Limb (tissue), 2 donors: ENCODE measurements at regions not wholly inside any gene's neighbourhood (a gene's known extent, or its start where the extent isn't known, plus 50 kb on each side); places are given as distances from the start of the nearest gene placed in this dataset.
A peak's percentile ranks its signal among the peaks of the same experiment; 100 is the strongest.

ENCODE experiments used
- DNase-seq, 2 donors: peaks; one replicate each; pipeline ENCODE4 v3.0.0-alpha.2; 2016; ENCODE audit errors: extremely low spot score in 2 of 2

GRCh38 chrX:5829469-5829868, 399.2 kb downstream of the NLGN4X start:
- DNase-seq = no peak

GRCh38 chrX:5829060-5829459, 399.6 kb downstream of the NLGN4X start:
- DNase-seq = no peak

DNA sequence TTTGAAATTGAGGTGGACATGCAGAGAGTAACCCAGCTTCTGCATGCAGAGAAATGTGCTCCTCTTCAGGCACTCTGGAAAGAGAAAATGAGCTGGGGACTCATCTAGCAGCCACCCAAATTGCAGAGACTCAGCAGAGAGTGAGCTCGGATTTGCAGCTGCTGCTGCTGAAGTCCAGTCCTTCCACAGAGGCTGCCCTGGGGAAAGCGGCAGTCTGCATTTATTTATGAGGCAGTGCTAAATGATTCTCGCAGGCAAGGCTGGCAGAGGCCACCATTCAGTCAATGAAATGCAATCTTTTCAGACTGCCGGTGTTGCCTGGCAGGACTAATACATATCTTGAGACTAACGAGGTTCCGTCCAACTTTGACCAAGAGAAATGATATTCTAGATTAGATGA, 404.8 kb downstream of the NLGN4X start:
- peak in 1 of 2 donors; percentile 20 for DNase-seq

DNA sequence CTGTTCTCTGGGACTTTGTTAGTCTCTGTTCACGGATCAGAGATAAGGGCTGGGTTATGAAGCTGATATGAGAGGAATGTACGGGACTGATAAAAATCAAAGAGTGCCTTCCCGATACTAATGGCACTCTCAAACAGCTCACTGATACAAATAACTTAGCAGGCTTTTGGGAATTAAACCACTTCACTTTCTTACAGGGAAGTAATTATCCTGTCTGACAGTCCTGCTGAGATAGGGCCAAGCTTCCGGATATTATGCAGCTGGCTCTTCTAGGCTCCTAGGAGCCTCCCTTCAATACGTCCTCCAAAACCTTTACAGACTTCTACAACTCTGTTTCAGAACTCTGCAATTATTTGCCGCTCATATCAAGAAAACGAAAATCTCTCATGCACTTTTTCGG, 418.0 kb downstream of the NLGN4X start:
- DNase-seq = no peak

- no peak for DNase-seq
Measured at GRCh38 chrX:5807181-5807580, 421.5 kb downstream of the NLGN4X start.

- no peak for DNase-seq
Measured at GRCh38 chrX:5802391-5802790, 426.3 kb downstream of the NLGN4X start.

GRCh38 chrX:5791721-5792120, 436.9 kb downstream of the NLGN4X start:
- no peak for DNase-seq

GRCh38 chrX:5788910-5789309, 439.8 kb downstream of the NLGN4X start:
- no peak for DNase-seq

DNA sequence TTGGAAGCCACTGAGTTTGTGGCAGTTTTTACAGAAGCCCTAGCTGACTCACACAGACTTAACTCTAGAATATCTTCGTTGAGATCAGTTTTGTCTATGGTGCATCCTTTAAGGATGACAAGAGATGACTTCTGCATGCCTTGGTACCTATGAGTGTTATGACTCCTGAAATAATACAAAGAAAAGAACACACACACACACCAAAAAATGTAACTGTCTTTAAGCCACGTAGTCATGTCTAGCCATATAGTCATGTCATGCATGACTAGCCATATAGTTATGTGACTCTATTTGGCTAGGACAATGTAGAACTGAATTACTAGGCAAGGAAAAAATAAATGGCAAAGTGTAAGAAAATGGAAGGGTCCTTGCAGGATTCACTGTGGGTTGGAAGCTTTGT, 447.8 kb downstream of the NLGN4X start:
- DNase-seq = no peak

- no peak for DNase-seq
Measured at GRCh38 chrX:5775846-5776430, 452.7 kb downstream of the NLGN4X start.

- DNase-seq = no peak
Measured at GRCh38 chrX:5774446-5774845, 454.2 kb downstream of the NLGN4X start.

GRCh38 chrX:5771441-5771840, 457.2 kb downstream of the NLGN4X start:
- DNase-seq = no peak

- no peak for DNase-seq
Measured at GRCh38 chrX:5756616-5757015, 472.1 kb downstream of the NLGN4X start.

DNA sequence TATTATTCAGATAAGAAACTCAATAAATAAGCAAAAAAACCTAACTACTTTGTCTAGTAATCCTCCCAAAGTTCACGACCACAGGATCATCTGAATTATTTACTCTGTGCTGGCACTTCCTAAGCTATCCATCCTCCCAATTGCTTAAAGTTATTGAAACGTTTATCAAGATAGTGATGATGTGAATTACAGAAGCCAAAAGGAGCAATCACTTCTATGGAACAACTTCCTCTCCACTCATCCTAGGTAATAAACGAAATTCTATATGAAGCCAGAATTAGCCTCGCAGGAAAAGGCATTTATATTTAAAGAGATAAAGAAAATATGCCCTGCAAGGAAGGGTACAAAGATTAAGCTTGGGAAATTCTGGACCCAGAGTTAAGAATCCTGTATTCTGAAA, 475.4 kb downstream of the NLGN4X start:
- DNase-seq = no peak

DNA sequence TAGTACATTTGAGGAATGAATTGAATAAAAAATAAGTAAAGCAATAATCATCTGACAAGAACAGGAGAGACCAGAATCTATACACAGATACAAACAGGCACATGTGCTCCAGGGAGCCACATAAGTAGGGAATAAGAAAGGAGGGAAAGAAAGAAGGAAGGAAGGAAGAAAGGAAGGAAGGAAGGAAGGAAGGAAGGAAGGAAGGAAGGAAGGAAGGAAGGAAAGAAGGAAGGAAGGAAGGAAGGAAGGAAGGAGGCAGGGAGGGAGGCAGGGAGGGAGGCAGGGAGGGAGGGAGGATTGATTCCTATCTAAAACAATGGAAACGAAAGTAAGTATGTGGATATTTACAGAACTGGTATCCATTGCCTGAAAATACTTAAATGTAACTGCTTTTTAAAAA, 475.8 kb downstream of the NLGN4X start:
- no peak for DNase-seq

GRCh38 chrX:5748586-5749150, 480.0 kb downstream of the NLGN4X start:
- DNase-seq = peak in 1 of 2 donors; percentile 42

- no peak for DNase-seq
Measured at GRCh38 chrX:5746231-5746630, 482.4 kb downstream of the NLGN4X start.

DNA sequence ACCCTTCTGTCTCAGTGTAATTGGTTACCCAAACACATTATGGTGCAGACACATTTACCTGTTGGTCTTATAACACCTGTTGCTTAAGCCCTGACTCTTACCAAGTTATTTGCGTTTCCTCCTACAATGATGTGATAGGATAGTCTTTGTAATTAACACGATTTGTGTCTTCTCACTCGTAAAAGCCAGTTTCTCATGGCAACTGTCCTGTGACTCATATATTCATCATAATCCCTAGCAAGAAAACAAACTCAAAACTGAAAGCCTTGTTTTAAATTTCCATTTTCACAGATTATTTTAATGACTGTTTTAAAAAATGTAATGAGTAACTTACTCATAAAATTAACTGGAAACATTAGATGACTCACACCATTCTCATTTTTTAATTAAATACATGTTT, 495.2 kb downstream of the NLGN4X start:
- DNase-seq = no peak

GRCh38 chrX:5730556-5730955, 498.1 kb downstream of the NLGN4X start:
- DNase-seq = no peak

DNA sequence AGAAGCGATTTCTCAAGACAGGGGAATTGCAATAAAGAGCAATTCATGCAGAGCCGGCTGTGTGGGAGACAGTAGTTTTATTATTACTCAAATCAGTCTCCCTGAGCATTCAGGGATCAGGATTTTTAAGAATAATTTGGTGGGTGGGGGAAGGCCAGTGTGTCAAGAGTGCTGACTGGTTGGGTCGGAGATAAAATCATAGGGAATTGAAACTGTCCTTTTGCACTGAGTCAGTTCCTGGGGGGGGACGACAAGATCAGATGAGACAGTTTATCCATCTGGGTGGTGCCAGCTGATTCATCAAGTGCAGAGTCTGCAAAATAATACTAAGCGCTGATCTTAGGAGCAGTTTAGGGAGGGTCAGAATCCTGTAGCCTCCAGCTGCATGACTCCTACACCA, 502.4 kb downstream of the NLGN4X start:
- DNase-seq = no peak

DNA sequence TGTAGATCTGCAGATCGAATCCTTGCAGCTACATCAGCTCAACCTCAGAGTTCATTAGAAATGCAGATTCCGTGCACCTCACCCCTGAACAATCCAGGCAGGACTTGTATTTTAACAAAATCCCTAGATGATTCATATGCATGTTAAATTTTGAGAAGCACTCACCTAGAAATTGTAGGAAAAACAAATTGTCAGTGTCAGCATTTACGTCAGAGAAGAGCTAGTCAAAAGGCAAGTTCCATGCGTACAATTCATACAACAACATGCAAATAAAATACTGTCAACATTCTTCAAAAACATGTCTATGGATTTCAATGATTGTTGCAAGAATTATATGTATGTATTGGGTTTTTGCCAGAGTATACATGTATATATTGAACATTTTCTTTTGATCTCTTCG, 504.5 kb downstream of the NLGN4X start:
- DNase-seq = no peak

DNA sequence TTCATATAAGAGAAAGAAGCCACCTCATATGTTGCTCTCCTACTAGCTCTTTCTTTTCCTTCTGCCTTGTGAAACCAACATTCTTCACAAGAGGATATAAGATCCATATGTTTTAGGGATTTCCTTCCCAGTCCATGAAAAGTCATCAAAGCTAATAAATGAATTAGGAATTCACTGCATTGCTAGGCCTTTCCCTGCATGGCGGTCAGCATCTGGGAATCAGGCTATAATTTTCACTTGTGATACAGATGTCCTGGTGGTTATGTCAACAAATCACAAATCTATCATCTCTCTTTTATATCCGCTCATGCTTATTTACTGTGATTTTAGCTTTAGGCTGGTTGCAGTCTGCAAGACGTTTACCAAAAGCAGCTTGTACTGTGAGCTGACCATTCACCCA, 510.0 kb downstream of the NLGN4X start:
- DNase-seq = no peak

GRCh38 chrX:5716666-5717065, 512.0 kb downstream of the NLGN4X start:
- DNase-seq = no peak

GRCh38 chrX:5708251-5708650, 520.4 kb downstream of the NLGN4X start:
- DNase-seq = no peak
